HG02885 (cell line): ENCODE measurements at regions not wholly inside any gene's neighbourhood (a gene's known extent, or its start where the extent isn't known, plus 50 kb on each side); places are given as distances from the start of the nearest gene placed in this dataset.
"Not testable (repeated sequence)": the region's sequence is repeated elsewhere in the genome, so short reads cannot be mapped to it uniquely, and the experiment has no call there.

Source experiments
- ATAC-seq: cut with Tn5 transposase; IDR thresholded peaks from one replicate; pipeline ENCODE4 v1.9.1; 2021; ENCODE audit warnings: mild to moderate bottlenecking; ENCODE audit not compliant: unreplicated experiment, poor library complexity

GRCh38 chr14:105917136-105917932 lies 391.0 kb downstream of the TMEM121 start:
- not testable (repeated sequence) for ATAC-seq

DNA sequence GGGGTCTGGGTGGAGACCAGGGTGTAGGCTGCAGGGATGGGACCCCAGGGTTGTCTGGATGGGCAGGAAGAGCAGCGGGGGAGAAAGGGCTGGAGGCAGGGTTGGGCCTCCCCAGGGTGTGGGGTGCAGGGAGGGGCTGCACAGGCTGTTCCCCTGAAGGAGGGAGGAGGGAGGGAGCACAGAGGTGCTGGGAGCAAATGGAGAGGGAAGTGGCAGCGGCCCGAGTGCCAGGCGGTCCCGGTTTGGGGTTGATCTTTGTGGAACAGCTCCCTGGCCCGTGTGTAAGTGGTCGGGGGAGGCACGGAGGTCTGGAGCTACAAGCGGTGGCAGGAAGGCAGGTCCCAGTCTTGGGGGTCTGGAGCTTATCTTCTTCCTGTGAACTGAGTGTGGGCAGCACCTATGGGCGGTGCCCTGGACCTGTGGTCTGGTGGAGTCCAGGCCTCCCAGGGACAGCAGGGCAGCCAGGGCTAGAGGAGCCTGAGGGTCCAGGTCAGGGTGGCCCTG lies 391.6 kb downstream of the TMEM121 start:
- no peak for ATAC-seq

DNA sequence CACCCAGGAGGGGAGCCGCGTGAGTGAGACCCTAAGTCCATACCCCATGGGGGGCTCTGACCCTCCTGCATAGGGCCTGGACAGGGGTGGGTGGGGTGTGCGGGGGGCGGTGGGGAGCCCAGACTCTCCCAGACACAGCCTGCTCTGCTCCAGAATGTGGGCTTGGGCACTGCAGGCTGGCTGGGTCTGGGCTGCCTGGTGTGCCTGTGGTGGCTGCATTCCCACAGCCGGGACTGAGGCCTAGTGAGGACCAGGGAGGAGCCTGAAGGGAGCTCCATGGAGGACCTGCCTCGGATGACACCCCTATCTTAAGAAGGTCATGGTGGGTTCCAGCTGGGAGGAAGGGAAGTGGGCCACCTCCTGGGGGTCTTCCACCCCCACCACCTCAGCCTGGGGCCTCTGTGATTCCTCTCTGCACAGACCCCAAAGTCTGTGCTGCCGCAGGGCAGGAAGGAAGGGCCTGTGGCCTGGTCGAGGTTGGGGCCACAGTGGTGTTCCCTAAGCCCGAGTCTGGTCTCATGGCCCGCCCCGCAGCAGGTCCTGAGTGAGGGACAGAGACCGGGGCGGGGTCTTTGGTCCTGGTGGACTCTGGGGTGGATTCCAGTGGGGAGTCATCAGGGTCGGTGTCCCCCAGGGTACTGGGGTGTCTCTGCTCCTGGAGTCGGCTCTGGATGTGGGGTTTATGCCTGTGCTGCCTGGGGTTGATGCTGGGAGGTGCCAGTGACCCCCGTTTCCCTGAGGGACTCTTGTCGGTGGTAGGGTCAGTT lies 392.3 kb downstream of the TMEM121 start:
- ATAC-seq: no peak

DNA sequence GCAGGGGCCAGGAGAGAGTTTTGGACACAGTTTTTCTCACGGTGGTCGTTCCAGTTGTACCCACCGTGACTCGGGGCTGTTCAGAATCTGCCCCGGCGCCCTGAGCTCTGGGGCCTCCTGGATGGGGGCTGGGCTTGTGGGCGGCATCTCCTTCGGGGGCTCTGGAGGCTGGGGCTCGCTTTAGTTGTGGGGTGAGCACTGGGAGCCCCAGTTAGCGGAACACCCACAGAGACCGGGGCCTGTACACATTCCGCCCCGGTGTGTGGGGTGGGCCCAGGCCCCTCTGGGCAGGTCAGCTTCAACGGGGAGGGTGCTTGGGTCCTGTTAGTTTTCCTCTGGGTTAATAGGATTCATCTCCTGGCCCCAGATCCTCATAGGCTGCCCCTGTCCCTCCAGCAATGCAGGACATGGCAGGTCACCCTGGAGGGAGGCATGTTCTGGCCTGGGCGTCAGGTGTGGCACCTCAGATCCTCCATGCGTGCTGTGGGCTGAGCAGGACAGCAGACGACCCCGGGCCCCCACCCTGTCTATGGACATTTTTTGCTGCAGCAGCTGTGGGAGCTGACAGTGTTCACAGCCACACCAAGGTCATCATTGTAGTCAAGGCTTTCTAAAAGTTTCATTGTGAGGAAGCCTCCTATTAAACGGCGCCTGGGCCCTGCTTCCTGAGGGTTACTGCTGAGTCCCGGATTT lies 393.2 kb downstream of the TMEM121 start:
- ATAC-seq: no peak

DNA sequence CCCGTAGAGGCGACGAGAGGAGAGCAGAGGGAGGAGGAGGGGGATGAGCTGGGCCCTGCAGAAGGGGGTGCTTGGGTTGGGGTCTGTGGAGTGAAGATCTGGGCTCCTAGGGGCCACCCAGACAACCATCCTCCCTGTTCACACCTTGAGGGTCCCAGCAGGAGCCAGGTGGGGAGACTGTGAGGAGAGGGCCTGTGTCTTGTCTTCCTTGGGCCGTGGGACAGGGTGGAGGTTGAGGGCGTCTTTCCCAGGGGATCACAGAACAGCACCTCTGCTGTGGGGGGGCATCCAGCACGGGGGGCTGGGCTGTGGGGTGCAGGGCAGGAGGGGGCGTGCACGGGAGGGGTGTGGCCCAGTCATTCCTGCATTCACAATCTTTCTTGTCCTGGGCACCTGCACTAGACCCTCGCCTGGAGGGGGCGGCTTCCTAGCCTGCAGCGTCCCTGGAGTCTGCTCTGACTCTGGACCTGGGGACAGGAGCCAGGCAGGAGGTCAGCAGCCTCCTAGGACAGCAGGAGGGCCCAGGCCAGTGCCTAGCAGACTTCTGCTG lies 393.8 kb downstream of the TMEM121 start:
- not testable (repeated sequence) for ATAC-seq

GRCh38 chr14:105920803-105921755 lies 394.7 kb downstream of the TMEM121 start:
- not testable (repeated sequence) for ATAC-seq

DNA sequence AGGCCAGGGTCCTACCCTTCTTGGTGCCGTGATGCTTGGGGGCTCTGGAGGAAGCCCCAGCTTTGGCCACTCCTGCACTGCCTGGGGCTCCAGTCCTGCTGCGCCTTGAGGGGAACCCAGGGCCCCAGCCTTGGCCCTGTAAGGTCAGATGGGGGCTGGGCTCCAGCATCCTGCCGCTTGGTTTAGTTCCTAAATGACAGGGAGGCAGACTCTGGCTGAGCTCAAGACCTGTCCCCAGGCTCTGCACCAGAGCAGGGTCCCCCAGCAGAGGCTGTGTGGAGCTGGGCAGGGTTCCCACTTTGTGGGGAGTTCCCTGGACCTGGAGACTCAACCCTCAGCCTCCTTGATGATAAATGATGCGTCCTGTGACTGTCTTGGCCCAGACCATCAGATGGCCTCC lies 395.4 kb downstream of the TMEM121 start:
- ATAC-seq: not testable (repeated sequence)

GRCh38 chr14:105923520-105924191 lies 397.3 kb downstream of the TMEM121 start:
- ATAC-seq: not testable (repeated sequence)

- ATAC-seq: no peak
Measured at GRCh38 chr14:105924951-105925591, 398.7 kb downstream of the TMEM121 start.

- ATAC-seq: no peak
Measured at GRCh38 chr14:105925615-105926372, 399.4 kb downstream of the TMEM121 start.

GRCh38 chr14:105926373-105927095 lies 400.2 kb downstream of the TMEM121 start:
- ATAC-seq: no peak

DNA sequence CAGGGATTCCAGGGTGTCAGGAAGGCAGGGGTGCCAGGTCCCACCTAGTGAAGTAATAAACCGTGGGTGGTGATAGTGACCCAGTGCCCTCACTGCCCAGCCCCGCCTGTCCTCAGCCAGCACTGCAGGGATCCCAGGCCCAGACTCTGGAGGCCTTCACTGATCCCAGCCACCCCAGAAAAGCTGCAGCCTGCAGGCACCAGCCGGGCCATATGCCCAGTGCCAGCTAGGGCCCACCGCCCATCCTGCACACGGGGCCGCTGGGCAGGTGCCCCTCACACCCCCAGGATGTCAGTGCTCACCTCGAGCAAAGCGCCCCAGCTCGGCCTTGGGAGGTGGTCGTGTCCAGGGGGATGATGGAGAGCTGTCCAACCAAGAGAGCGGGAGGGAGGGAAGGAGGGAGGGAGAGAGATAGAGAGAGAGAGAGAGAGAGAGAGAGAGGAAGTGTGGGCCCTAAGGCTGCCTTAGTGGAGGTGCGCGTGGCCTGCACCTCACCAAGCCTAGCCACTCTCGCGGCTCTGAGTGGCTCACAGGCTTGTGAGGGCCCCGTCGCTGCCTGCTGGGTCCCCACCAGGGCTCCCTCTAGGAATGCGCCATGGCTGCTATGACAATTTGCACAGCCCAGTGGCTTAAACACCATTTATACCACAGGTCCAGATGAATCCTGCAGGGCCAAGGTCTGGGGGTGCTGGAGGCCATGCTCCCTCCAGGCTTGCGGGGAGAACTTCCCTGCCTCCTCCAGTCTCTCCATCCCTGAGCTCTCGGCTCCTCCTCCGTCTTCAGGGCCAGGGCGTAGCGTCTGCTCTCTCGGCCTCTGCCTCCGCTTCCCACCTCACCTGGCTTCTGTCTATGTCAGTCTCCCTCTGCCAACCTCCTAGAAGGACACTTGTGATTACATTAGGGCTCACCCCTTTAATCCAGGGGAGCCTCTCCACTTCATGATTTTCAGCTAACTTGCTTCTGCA lies 401.0 kb downstream of the TMEM121 start:
- no peak for ATAC-seq

DNA sequence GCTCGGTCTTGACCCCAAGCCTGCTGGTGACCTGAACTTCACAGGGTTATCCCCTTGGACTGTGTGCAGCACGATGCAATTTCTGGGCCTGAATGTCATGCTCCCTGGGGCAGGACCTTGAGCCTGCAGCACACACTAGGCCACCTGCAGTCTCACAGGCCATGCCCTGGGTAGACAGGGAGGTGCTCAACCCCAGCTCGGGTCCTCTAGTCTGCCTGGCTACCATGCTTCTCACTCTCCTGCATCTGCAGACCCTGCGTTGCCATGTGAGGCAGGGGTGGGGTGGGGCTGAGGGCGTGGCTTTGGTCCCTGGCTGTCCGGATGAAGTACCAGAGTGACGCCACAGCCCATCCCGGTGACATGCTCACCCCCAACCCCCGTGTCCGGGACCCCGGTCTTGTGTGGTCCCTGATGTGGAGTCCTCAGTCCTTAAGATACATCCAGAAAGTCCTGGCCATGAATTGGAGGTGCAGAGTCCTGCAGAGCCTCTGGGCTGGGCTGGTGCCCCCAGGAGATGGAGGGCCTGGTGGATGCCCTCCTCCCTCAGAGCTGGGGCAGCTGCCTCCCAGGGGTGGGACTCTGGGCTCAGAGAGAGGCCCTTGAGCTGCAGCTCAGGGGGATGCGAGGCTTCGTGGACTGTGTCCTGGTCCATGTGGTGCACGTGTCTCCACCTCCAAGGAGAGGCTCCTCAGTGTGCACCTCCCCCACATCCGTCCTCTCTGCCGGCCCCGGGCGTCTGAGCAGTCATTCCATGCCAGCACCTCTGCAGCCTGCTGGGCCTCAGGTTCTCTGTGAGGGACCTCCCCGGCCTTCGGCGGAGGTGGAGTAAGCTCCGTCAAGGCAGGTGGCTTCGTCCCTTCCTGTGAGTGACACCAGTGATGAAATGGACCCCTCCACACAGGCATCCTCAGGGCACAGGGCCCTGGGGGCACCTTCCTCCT lies 402.1 kb downstream of the TMEM121 start:
- ATAC-seq: not testable (repeated sequence)

GRCh38 chr14:105929327-105930081 lies 403.1 kb downstream of the TMEM121 start:
- no peak for ATAC-seq
